H9 (cell line): ENCODE measurements at regions not wholly inside any gene's neighbourhood (a gene's known extent, or its start where the extent isn't known, plus 50 kb on each side); places are given as distances from the start of the nearest gene placed in this dataset.
"Not testable (repeated sequence)": the region's sequence is repeated elsewhere in the genome, so short reads cannot be mapped to it uniquely, and the experiment has no call there.

Source experiments
- DNase-seq: peaks from one replicate; pipeline ENCODE4 v3.0.0-alpha.2; 2017
- H2AFZ ChIP-seq: one replicate; pipeline ENCODE4 v1.6.1; 2013; ENCODE audit warnings: mild to moderate bottlenecking, low read length, control low read depth, moderate library complexity
- H2AK5ac ChIP-seq: 2 replicates; pipeline ENCODE4 v1.6.1; 2013; ENCODE audit warnings: low read length, control low read depth, mixed read lengths; ENCODE audit not compliant: insufficient read length
- H2BK120ac ChIP-seq: one replicate; pipeline ENCODE4 v1.6.1; 2013; ENCODE audit warnings: low read depth, mild to moderate bottlenecking, low read length, control low read depth, inconsistent platforms; ENCODE audit not compliant: poor library complexity, severe bottlenecking
- H2BK12ac ChIP-seq: 2 replicates; pipeline ENCODE4 v1.6.1; 2013; ENCODE audit warnings: low read length, control low read depth, mixed read lengths, low read depth; ENCODE audit not compliant: insufficient read length
- H2BK15ac ChIP-seq: 2 replicates; pipeline ENCODE4 v1.6.1; 2013; ENCODE audit warnings: low read depth, low read length, control low read depth
- H2BK20ac ChIP-seq: one replicate; pipeline ENCODE4 v1.6.1; 2013; ENCODE audit warnings: low read depth, mild to moderate bottlenecking, low read length, control low read depth, inconsistent platforms; ENCODE audit not compliant: poor library complexity, severe bottlenecking
- H2BK5ac ChIP-seq: 2 replicates; pipeline ENCODE4 v1.6.1; 2013; ENCODE audit warnings: low read length, control low read depth, mixed read lengths; ENCODE audit not compliant: insufficient read length
- H3K14ac ChIP-seq: 2 replicates; pipeline ENCODE4 v1.6.1; 2013; ENCODE audit warnings: low read length, control low read depth; ENCODE audit not compliant: insufficient read depth
- H3K18ac ChIP-seq: 2 replicates; pipeline ENCODE4 v1.6.1; 2013; ENCODE audit warnings: low read depth, mild to moderate bottlenecking, mixed read lengths, low read length, control low read depth; ENCODE audit not compliant: insufficient read length
- H3K23ac ChIP-seq: 2 replicates; pipeline ENCODE4 v1.6.1; 2013; ENCODE audit warnings: low read length, control low read depth, mixed read lengths, low read depth; ENCODE audit not compliant: insufficient read length
- H3K23me2 ChIP-seq: 2 replicates; pipeline ENCODE4 v1.6.1; 2013; ENCODE audit warnings: low read depth, mild to moderate bottlenecking, mixed read lengths, low read length, control low read depth; ENCODE audit not compliant: insufficient read length, poor library complexity, severe bottlenecking
- H3K27ac ChIP-seq: 2 replicates; pipeline ENCODE4 v1.5.1; 2013; ENCODE audit warnings: low read length, control low read depth, mixed read lengths, low read depth; ENCODE audit not compliant: insufficient read length
- H3K27me3 ChIP-seq: 2 replicates; pipeline ENCODE4 v1.6.1; 2013; ENCODE audit warnings: low read length, control low read depth, inconsistent platforms; ENCODE audit not compliant: insufficient read depth
- H3K4ac ChIP-seq: 2 replicates; pipeline ENCODE4 v1.6.1; 2013; ENCODE audit warnings: low read depth, mild to moderate bottlenecking, control low read depth, inconsistent platforms, low read length, moderate library complexity
- H3K4me1 ChIP-seq: 2 replicates; pipeline ENCODE4 v1.6.1; 2013; ENCODE audit warnings: low read length, control low read depth, inconsistent platforms; ENCODE audit not compliant: insufficient read depth
- H3K4me2 ChIP-seq: 2 replicates; pipeline ENCODE4 v1.6.1; 2013; ENCODE audit warnings: low read length, control low read depth, mixed read lengths; ENCODE audit not compliant: insufficient read length, insufficient read depth
- H3K56ac ChIP-seq: 2 replicates; pipeline ENCODE4 v1.6.1; 2013; ENCODE audit warnings: low read depth, mild to moderate bottlenecking, mixed read lengths, low read length, control low read depth; ENCODE audit not compliant: insufficient read length
- H3K79me1 ChIP-seq: 2 replicates; pipeline ENCODE4 v1.6.1; 2013; ENCODE audit warnings: low read depth, mild to moderate bottlenecking, moderate library complexity, low read length, control low read depth, inconsistent platforms; ENCODE audit not compliant: insufficient read depth, poor library complexity, severe bottlenecking
- H3K79me2 ChIP-seq: 2 replicates; pipeline ENCODE4 v1.6.1; 2013; ENCODE audit warnings: low read length, control low read depth, inconsistent platforms; ENCODE audit not compliant: insufficient read depth
- H3K9ac ChIP-seq: 2 replicates; pipeline ENCODE4 v1.6.1; 2013; ENCODE audit warnings: low read length, control low read depth, mixed read lengths; ENCODE audit not compliant: insufficient read length; ENCODE audit errors: extremely low read depth
- H3K9me3 ChIP-seq: one replicate; pipeline ENCODE4 v1.6.1; 2013; ENCODE audit warnings: low read depth, low read length, inconsistent platforms; ENCODE audit not compliant: control insufficient read depth
- H3T11ph ChIP-seq: one replicate; pipeline ENCODE4 v1.6.1; 2013; ENCODE audit warnings: mild to moderate bottlenecking, low read length, control low read depth, inconsistent platforms
- H4K20me1 ChIP-seq: one replicate; pipeline ENCODE4 v1.6.1; 2013; ENCODE audit not compliant: control insufficient read depth, insufficient read length, insufficient read depth
- H4K5ac ChIP-seq: 2 replicates; pipeline ENCODE4 v1.6.1; 2013; ENCODE audit warnings: low read depth, mild to moderate bottlenecking, mixed read lengths, low read length, control low read depth; ENCODE audit not compliant: insufficient read length
- H4K8ac ChIP-seq: replicated peaks from 2 replicates; pipeline ENCODE4 v1.6.1; 2013; ENCODE audit warnings: low read length, control low read depth, mixed read lengths, low read depth; ENCODE audit not compliant: insufficient read length
- H4K91ac ChIP-seq: 2 replicates; pipeline ENCODE4 v1.6.1; 2013; ENCODE audit warnings: low read depth, mild to moderate bottlenecking, moderate library complexity, mixed read lengths, low read length, control low read depth; ENCODE audit not compliant: insufficient read length
- H3K27ac Mint-ChIP-seq, 3 experiments: 2 replicates in 2 of 3; 3 replicates in 1 of 3; pipeline ENCODE4 v1.8.0; 2020 to 2021; ENCODE audit warnings: mixed read lengths in 3 of 3, mild to moderate bottlenecking in 1 of 3, moderate library complexity in 1 of 3
- H3K27me3 Mint-ChIP-seq: 2 replicates; pipeline ENCODE4 v1.8.0; 2021; ENCODE audit warnings: low read depth, mild to moderate bottlenecking, moderate library complexity, mixed read lengths
- H3K36me3 Mint-ChIP-seq, 3 experiments: 2 replicates in 2 of 3; 3 replicates in 1 of 3; pipeline ENCODE4 v1.8.0; 2020 to 2021; ENCODE audit warnings: low read depth in 3 of 3, mixed read lengths in 3 of 3; ENCODE audit not compliant: insufficient read depth in 1 of 3
- H3K4me1 Mint-ChIP-seq, 2 experiments: 2 replicates each; pipeline ENCODE4 v1.8.0; 2020; ENCODE audit warnings: mixed read lengths in 2 of 2
- H3K4me3 Mint-ChIP-seq, 2 experiments: 2 replicates in 1 of 2; 3 replicates in 1 of 2; pipeline ENCODE4 v1.8.0; 2020 to 2021; ENCODE audit warnings: mild to moderate bottlenecking in 2 of 2, mixed read lengths in 2 of 2, moderate library complexity in 1 of 2
- H3K9me3 Mint-ChIP-seq, 2 experiments: 2 replicates in 1 of 2; 3 replicates in 1 of 2; pipeline ENCODE4 v1.8.0; 2020; ENCODE audit warnings: mild to moderate bottlenecking in 2 of 2, mixed read lengths in 2 of 2, moderate library complexity in 1 of 2
- WGBS: extraction: QIAGEN DNeasy Blood & Tissue Kit; methylation state at CpG from one replicate; pipeline ENCODE4 v1.1.7; 2013; ENCODE audit warnings: missing lambda C conversion rate, low lambda C conversion rate, mixed read lengths; ENCODE audit not compliant: insufficient read length; ENCODE audit errors: extremely low coverage; 5-methylcytosine and 5-hydroxymethylcytosine counted together
- TF ChIP-seq, protein P1 (sequence below): fragments of 200-600 bp; sonication (generic); conservative IDR thresholded peaks from 3 replicates; pipeline ENCODE4 v1.8.0; 2021; ENCODE audit warnings: antibody characterized with exemption, mild to moderate bottlenecking

DNA sequence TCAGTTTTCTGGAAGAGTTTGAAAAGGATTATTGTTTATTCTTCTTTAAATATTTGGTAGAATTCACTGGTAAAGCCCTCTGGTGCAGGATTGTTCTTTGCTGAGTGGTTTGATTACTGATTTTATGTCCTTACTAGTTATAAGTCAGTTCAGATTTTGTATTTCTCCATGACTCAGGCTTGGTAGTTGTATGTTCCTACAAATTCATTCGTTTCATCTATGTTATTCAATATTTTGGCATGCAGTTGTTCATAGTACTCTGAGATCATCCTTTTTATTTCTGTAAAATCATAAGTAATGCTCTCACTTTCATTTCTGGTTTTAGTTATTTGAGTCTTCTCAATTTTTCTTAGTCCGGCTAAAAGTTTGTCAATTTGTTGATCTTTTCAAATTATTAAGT, 58.1 kb upstream of the CRYM start:
- WGBS, result no CpG with 5 or more reads among the region's 2 CpGs
- TF ChIP-seq, protein P1, sequence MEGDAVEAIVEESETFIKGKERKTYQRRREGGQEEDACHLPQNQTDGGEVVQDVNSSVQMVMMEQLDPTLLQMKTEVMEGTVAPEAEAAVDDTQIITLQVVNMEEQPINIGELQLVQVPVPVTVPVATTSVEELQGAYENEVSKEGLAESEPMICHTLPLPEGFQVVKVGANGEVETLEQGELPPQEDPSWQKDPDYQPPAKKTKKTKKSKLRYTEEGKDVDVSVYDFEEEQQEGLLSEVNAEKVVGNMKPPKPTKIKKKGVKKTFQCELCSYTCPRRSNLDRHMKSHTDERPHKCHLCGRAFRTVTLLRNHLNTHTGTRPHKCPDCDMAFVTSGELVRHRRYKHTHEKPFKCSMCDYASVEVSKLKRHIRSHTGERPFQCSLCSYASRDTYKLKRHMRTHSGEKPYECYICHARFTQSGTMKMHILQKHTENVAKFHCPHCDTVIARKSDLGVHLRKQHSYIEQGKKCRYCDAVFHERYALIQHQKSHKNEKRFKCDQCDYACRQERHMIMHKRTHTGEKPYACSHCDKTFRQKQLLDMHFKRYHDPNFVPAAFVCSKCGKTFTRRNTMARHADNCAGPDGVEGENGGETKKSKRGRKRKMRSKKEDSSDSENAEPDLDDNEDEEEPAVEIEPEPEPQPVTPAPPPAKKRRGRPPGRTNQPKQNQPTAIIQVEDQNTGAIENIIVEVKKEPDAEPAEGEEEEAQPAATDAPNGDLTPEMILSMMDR, result no peak
- H3K9me3 Mint-ChIP-seq, result peaks cover 14 to 21% of the 10 kb centered on the region in 2 experiments
- no peak overlapping the region for H2BK12ac ChIP-seq
- no peak overlapping the region for H2BK20ac ChIP-seq
- no peaks in the 10 kb centered on the region for H4K20me1 ChIP-seq
- H2BK15ac ChIP-seq, result no peak overlapping the region
- no peak overlapping the region for H4K5ac ChIP-seq
- H3K27ac Mint-ChIP-seq, result no peak overlapping the region
- H3K4ac ChIP-seq, result no peak overlapping the region
- no peak overlapping the region for H4K91ac ChIP-seq
- no peak overlapping the region for H3T11ph ChIP-seq
- no peak overlapping the region for H3K4me2 ChIP-seq
- no peaks in the 10 kb centered on the region for H3K23me2 ChIP-seq
- H3K27ac ChIP-seq, result no peak overlapping the region
- H3K9ac ChIP-seq, result no peak overlapping the region
- H3K18ac ChIP-seq, result no peak overlapping the region
- peaks cover 8% of the 10 kb centered on the region; the same call in 1 of the 2 replicates for H3K27me3 Mint-ChIP-seq
- no peaks in the 10 kb centered on the region for H3K9me3 ChIP-seq
- peaks cover 5 to 30% (median 12%) of the 10 kb centered on the region in 3 experiments for H3K36me3 Mint-ChIP-seq
- no peaks in the 10 kb centered on the region for H3K4me1 ChIP-seq
- H2AK5ac ChIP-seq, result no peak overlapping the region
- no peak overlapping the region for H4K8ac ChIP-seq
- no peak overlapping the region for H3K56ac ChIP-seq
- H3K4me3 Mint-ChIP-seq, result no peak overlapping the region
- no peaks in the 10 kb centered on the region for H3K79me2 ChIP-seq
- H2AFZ ChIP-seq, result no peak overlapping the region
- H3K4me1 Mint-ChIP-seq, result peaks cover 1 to 5% of the 10 kb centered on the region in 2 experiments; a peak in 3 of 4 replicates
- no peak overlapping the region for H3K14ac ChIP-seq
- DNase-seq, result no peak
- no peak overlapping the region for H2BK5ac ChIP-seq
- H3K23ac ChIP-seq, result no peak overlapping the region
- no peaks in the 10 kb centered on the region for H3K79me1 ChIP-seq
- H3K27me3 ChIP-seq, result no peaks in the 10 kb centered on the region
- no peak overlapping the region for H2BK120ac ChIP-seq

DNA sequence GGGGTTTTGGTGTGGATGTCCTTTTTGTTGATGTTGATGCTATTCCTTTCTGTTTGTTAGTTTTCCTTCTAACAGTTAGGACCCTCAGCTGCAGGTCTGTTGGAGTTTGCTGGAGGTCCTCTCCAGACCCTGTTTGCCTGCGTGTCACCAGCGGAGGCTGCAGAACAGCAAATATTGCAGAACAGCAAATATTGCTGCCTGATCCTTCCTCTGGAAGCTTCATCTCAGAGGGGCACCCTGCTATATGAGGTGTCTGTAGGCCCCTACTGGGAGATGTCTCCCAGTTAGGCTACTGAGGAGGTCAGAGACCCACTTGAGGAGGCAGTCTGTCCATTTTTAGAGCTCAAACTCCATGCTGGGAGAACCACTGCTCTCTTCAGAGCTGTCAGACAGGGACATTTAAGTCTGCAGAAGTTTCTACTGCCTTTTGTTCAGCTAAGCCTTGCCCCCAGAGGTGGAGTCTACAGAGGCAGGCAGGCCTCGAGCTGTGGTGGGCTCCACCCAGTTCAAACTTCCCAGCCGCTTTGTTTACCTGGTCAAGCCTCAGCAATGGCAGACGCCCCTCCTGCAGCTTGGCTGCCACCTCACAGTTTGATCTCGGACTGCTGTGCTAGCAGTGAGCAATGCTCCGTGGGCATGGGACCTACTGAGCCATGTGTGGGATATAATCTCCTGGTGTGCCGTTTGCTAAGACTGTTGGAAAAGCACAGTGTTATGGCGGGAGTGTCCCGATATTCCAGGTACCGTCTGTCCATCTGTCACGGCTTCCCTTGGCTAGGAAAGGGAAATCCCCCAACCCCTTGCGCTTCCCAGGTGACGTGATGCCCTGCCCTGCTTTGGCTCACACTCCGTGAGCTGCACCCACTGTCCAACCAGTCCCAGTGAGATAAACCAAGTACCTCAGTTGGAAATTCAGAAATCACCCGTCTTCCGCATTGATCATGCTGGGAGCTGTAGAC, 56.4 kb upstream of the CRYM start:
- H2AK5ac ChIP-seq, H4K8ac ChIP-seq, H2AFZ ChIP-seq, H3K14ac ChIP-seq, H4K5ac ChIP-seq, H3K9me3 ChIP-seq, H4K20me1 ChIP-seq, H3K23me2 ChIP-seq, H2BK20ac ChIP-seq, H3K4me1 ChIP-seq, H3K18ac ChIP-seq, H3K79me1 ChIP-seq, H3K4me1 Mint-ChIP-seq, H3K4ac ChIP-seq, H3K56ac ChIP-seq, H2BK120ac ChIP-seq, H2BK15ac ChIP-seq, H3K27ac ChIP-seq, H3T11ph ChIP-seq, H3K4me2 ChIP-seq, H3K4me3 Mint-ChIP-seq, H3K27ac Mint-ChIP-seq, H3K9ac ChIP-seq, H3K27me3 ChIP-seq, H4K91ac ChIP-seq, H2BK5ac ChIP-seq, H3K79me2 ChIP-seq, H3K23ac ChIP-seq, DNase-seq, H2BK12ac ChIP-seq: not testable (repeated sequence)
- H3K36me3 Mint-ChIP-seq, result peaks cover 7 to 32% (median 13%) of the 10 kb centered on the region in 3 experiments
- peaks cover 17 to 23% of the 10 kb centered on the region in 2 experiments for H3K9me3 Mint-ChIP-seq
- WGBS, result no CpG with 5 or more reads among the region's 17 CpGs
- peaks cover 13% of the 10 kb centered on the region; the same call in 1 of the 2 replicates for H3K27me3 Mint-ChIP-seq
